ENCODE measurements at regions not wholly inside any gene's neighbourhood (a gene's known extent, or its start where the extent isn't known, plus 50 kb on each side); places are given as distances from the start of the nearest gene placed in this dataset.

GRCh38 chr7:142670511-142670910 is 78.8 kb upstream of the PRSS1 start:
- H3K9me3 ChIP-seq, result no peaks in the 10 kb centered on the region
- TF ChIP-seq POLR2A (IDR thresholded peaks at IDR 0.05) (no peak), POLR2AphosphoS5 (IDR thresholded peaks at IDR 0.05) (no peak)
- TF ChIP-seq, protein P1, sequence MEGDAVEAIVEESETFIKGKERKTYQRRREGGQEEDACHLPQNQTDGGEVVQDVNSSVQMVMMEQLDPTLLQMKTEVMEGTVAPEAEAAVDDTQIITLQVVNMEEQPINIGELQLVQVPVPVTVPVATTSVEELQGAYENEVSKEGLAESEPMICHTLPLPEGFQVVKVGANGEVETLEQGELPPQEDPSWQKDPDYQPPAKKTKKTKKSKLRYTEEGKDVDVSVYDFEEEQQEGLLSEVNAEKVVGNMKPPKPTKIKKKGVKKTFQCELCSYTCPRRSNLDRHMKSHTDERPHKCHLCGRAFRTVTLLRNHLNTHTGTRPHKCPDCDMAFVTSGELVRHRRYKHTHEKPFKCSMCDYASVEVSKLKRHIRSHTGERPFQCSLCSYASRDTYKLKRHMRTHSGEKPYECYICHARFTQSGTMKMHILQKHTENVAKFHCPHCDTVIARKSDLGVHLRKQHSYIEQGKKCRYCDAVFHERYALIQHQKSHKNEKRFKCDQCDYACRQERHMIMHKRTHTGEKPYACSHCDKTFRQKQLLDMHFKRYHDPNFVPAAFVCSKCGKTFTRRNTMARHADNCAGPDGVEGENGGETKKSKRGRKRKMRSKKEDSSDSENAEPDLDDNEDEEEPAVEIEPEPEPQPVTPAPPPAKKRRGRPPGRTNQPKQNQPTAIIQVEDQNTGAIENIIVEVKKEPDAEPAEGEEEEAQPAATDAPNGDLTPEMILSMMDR (IDR thresholded peaks at IDR 0.05), result no peak
- 25% methylated on average over 1 of the region's 1 CpG for WGBS
- no peak overlapping the region for H3K27ac ChIP-seq
- H3K4me3 ChIP-seq, result no peak overlapping the region
- no peak for DNase-seq (ENCODE audit: low spot score)
- H3K4me1 ChIP-seq (replicated peaks), result no peaks in the 10 kb centered on the region
- intact Hi-C loops (cut with DNase I), result no loop called here
- H3K36me3 ChIP-seq, result no peaks in the 10 kb centered on the region
- H3K27me3 ChIP-seq (replicated peaks; ENCODE audit: insufficient read depth), result no peaks in the 10 kb centered on the region

GRCh38 chr7:142669074-142669654 is 80.1 kb upstream of the PRSS1 start:
- intact Hi-C loops (cut with DNase I), result no loop called here
- no peak for DNase-seq (ENCODE audit: low spot score)
- Histone ChIP-seq H3K27ac (no peak overlapping the region), H3K9me3 (no peaks in the 10 kb centered on the region), H3K4me3 (no peak overlapping the region), H3K27me3 (replicated peaks; ENCODE audit: insufficient read depth) (no peaks in the 10 kb centered on the region), H3K36me3 (no peaks in the 10 kb centered on the region), H3K4me1 (replicated peaks) (no peaks in the 10 kb centered on the region)
- TF ChIP-seq, protein P1 (IDR thresholded peaks at IDR 0.05), result peak in 3 of 4 experiments; percentile 16 to 37 (median 18)
- no peak for TF ChIP-seq POLR2AphosphoS5 (IDR thresholded peaks at IDR 0.05)
- no peak for TF ChIP-seq POLR2A (IDR thresholded peaks at IDR 0.05)
- 49% methylated on average over 2 of the region's 2 CpGs for WGBS

DNA sequence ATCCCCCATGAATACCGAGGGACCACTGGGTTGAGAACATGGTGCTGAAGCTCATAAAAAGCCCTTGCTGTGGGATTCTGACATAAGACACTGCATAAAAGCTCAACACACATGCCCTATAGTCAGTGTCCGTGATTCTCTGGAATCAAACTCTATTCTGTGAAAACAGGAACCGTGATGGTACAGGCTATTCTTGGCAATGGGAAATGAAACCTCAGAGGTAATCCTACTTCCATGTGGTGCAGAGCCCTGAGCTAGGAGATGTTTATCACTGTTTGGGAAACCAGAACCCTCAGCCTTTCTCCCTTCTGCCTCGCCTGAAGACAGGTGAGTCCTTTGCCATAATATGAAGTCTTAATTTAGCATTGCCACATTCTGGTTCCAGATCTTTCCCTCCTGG is 80.8 kb upstream of the PRSS1 start:
- H3K4me3 ChIP-seq, result no peak overlapping the region
- intact Hi-C loops (cut with DNase I), result no loop called here
- no peaks in the 10 kb centered on the region for H3K27me3 ChIP-seq (replicated peaks; ENCODE audit: insufficient read depth)
- TF ChIP-seq, protein P1 (IDR thresholded peaks at IDR 0.05), result no peak
- no peak for TF ChIP-seq POLR2A (IDR thresholded peaks at IDR 0.05)
- no peaks in the 10 kb centered on the region for H3K4me1 ChIP-seq (replicated peaks)
- H3K27ac ChIP-seq, result no peak overlapping the region
- no peak for DNase-seq (ENCODE audit: low spot score)
- no peaks in the 10 kb centered on the region for H3K36me3 ChIP-seq
- H3K9me3 ChIP-seq, result no peaks in the 10 kb centered on the region
- 45% methylated on average over 4 of the region's 4 CpGs for WGBS

GRCh38 chr7:142657376-142657775 is 91.9 kb upstream of the PRSS1 start:
- Histone ChIP-seq H3K27ac (no peak overlapping the region), H3K4me3 (no peak overlapping the region), H3K36me3 (no peaks in the 10 kb centered on the region), H3K4me1 (replicated peaks) (no peaks in the 10 kb centered on the region), H3K9me3 (no peaks in the 10 kb centered on the region), H3K27me3 (replicated peaks; ENCODE audit: insufficient read depth) (no peaks in the 10 kb centered on the region)
- 36% methylated on average over 1 of the region's 1 CpG for WGBS
- no peak for DNase-seq (ENCODE audit: low spot score)
- intact Hi-C loops (cut with DNase I), result no loop called here
- TF ChIP-seq POLR2A (IDR thresholded peaks at IDR 0.05) (no peak), POLR2AphosphoS5 (IDR thresholded peaks at IDR 0.05) (no peak)
- TF ChIP-seq, protein P1 (IDR thresholded peaks at IDR 0.05), result no peak

DNA sequence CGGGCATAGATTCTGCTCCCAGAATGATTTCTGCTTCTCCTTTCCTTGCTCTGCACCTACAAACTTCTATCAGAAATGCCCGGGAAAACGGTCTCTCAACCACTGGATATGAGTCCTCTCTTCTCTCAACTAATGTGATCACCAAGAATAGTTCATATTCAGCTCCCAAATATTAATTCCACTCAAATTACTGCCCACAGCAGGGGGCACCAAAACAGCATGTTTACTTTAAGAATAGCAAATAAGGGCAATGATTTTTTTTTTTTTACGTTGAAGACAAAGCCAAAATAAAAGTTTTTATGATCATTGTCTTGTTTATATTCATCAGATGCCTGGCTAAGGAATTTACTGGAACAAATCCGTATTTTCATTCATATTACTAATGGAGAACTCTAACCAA is 94.9 kb upstream of the PRSS1 start:
- 75% methylated on average over 5 of the region's 5 CpGs for WGBS
- intact Hi-C loops (cut with DNase I), result no loop called here

More for the DNA sequence above, 94.9 kb upstream of the PRSS1 start:
- Histone ChIP-seq H3K4me3 (no peak overlapping the region), H3K4me1 (replicated peaks) (no peaks in the 10 kb centered on the region), H3K27ac (no peak overlapping the region), H3K27me3 (replicated peaks; ENCODE audit: insufficient read depth) (no peaks in the 10 kb centered on the region), H3K36me3 (no peaks in the 10 kb centered on the region), H3K9me3 (no peaks in the 10 kb centered on the region)
- no peak for DNase-seq (ENCODE audit: low spot score)
- TF ChIP-seq POLR2AphosphoS5 (IDR thresholded peaks at IDR 0.05), result no peak
- TF ChIP-seq, protein P1 (IDR thresholded peaks at IDR 0.05), result no peak
- TF ChIP-seq POLR2A (IDR thresholded peaks at IDR 0.05), result no peak
